ENCODE measurements at regions not wholly inside any gene's neighbourhood (a gene's known extent, or its start where the extent isn't known, plus 50 kb on each side); places are given as distances from the start of the nearest gene placed in this dataset.

- TF ChIP-seq CTCF (conservative IDR thresholded peaks at IDR 0.05 in 1 of 2, IDR thresholded peaks at IDR 0.05 in 1 of 2; ENCODE audit: extremely low read depth in 1 of 2, insufficient read depth in 1 of 2, low read depth in 1 of 2, low read length in 2 of 2): no peak
- TF ChIP-seq EZH2 (IDR thresholded peaks at IDR 0.05; ENCODE audit: borderline replicate concordance, low read length): no peak
Observed at GRCh38 chr5:92841604-92842155, 739.3 kb downstream of the NR2F1-AS1 start.
